HepG2 (cell line): ENCODE measurements at regions not wholly inside any gene's neighbourhood (a gene's known extent, or its start where the extent isn't known, plus 50 kb on each side); places are given as distances from the start of the nearest gene placed in this dataset.

Experiments used
- ATAC-seq: fragments of 200-7000 bp; cut with Tn5 transposase; 3 replicates; pipeline ENCODE4 v1.9.1; 2020; ENCODE audit warnings: mild to moderate bottlenecking, moderate library complexity
- BruUV-seq: library from RNA; stranded (reverse); fragments of 400-500 nt; replicated peaks from 2 replicates; lab custom pipeline; 2021; lab: Mats Ljungman, UMichigan
- CTCF ChIA-PET: fragments of 300-600 bp; formaldehyde crosslinking; extraction: SDS; loops from one replicate; lab custom pipeline; 2021; ENCODE audit warnings: low total read pairs, inconsistent platforms, low intra/inter-chr PET ratio; lab: Yijun Ruan, JAX
- POLR2A ChIA-PET: fragments of 350-600 bp; sonication (Branson Sonifier 250); formaldehyde crosslinking; loops from one replicate; lab custom pipeline; 2020; ENCODE audit warnings: antibody characterized with exemption, inconsistent platforms; lab: Yijun Ruan, JAX
- DNase-seq: peaks from one replicate; pipeline ENCODE4 v3.0.0-alpha.2; 2015; ENCODE audit warnings: low spot score
- FAIRE-seq: peaks from 3 replicates; lab custom pipeline; 2011; peaks lifted over from hg19 to GRCh38; lab: Jason Lieb, UNC
- H2AFZ ChIP-seq: one replicate; pipeline ENCODE4 v1.6.1; 2011; ENCODE audit warnings: low read length, inconsistent platforms
- H3K27ac ChIP-seq: fragments of 300-600 bp; 3 replicates; pipeline ENCODE4 v1.8.0; 2011; ENCODE audit warnings: mixed run types, mild to moderate bottlenecking, mixed read lengths, low read length, inconsistent platforms; ENCODE audit not compliant: insufficient read depth; ENCODE audit errors: extremely low read length
- H3K27me3 ChIP-seq, 2 experiments: fragments of 200-600 bp in 1 of 2; 2 replicates in 1 of 2; 3 replicates in 1 of 2; pipeline versions ENCODE4 v1.6.0 to v1.8.0; 2011; ENCODE audit warnings: low read length in 2 of 2, mild to moderate bottlenecking in 2 of 2, moderate library complexity in 2 of 2, inconsistent platforms in 1 of 2; ENCODE audit not compliant: insufficient read depth in 2 of 2, control insufficient read depth in 1 of 2
- H3K36me3 ChIP-seq, 2 experiments: fragments of 200-600 bp in 1 of 2; replicated peaks in 1 of 2; 2 replicates in 1 of 2; 3 replicates in 1 of 2; pipeline versions ENCODE4 v1.5.1 to v1.8.0; 2011; ENCODE audit warnings: low read length in 2 of 2, inconsistent platforms in 1 of 2; ENCODE audit not compliant: insufficient read depth in 2 of 2, control insufficient read depth in 1 of 2
- H3K4me1 ChIP-seq: 2 replicates; pipeline ENCODE4 v1.5.1; 2012; ENCODE audit warnings: low read length, inconsistent platforms; ENCODE audit not compliant: insufficient read depth
- H3K4me2 ChIP-seq: 2 replicates; pipeline ENCODE4 v1.6.0; 2011; ENCODE audit warnings: low read depth, low read length, inconsistent platforms
- H3K4me3 ChIP-seq, 3 experiments: fragments of 200-600 bp in 1 of 3; sonication (generic), shearing (Covaris generic) in 1 of 3; replicated peaks in 1 of 3; 2 replicates each; pipeline ENCODE4 v1.5.1; 2011 to 2016; ENCODE audit warnings: low read length in 3 of 3, inconsistent platforms in 2 of 3, low read depth in 2 of 3, mild to moderate bottlenecking in 2 of 3, control low read depth in 1 of 3, mixed read lengths in 1 of 3; ENCODE audit not compliant: insufficient read depth in 1 of 3
- H3K79me2 ChIP-seq: one replicate; pipeline ENCODE4 v1.6.1; 2011; ENCODE audit warnings: low read length, inconsistent platforms; ENCODE audit not compliant: insufficient read depth
- H3K9ac ChIP-seq: 2 replicates; pipeline ENCODE4 v1.6.0; 2011; ENCODE audit warnings: mild to moderate bottlenecking, low read depth, low read length, inconsistent platforms; ENCODE audit not compliant: insufficient read depth
- H3K9me3 ChIP-seq: 2 replicates; pipeline ENCODE4 v1.5.1; 2012; ENCODE audit warnings: mild to moderate bottlenecking, low read length
- H4K20me1 ChIP-seq: 2 replicates; pipeline ENCODE4 v1.6.0; 2011; ENCODE audit warnings: inconsistent platforms, mild to moderate bottlenecking, low read length, moderate library complexity; ENCODE audit not compliant: insufficient read depth
- BCLAF1 ChIP-seq: fragments of 450-650 bp; IDR thresholded peaks from 2 replicates; pipeline ENCODE4 v1.6.1; 2017; ENCODE audit warnings: mild to moderate bottlenecking
- CC2D1A ChIP-seq: sonication (generic); formaldehyde crosslinking; IDR thresholded peaks from 2 replicates; pipeline ENCODE4 v1.8.1; 2023; ENCODE audit warnings: mild to moderate bottlenecking, missing genetic modification reagents
- FLYWCH1 ChIP-seq: sonication (generic); formaldehyde crosslinking; IDR thresholded peaks from 2 replicates; pipeline ENCODE4 v1.8.1; 2023; ENCODE audit warnings: mild to moderate bottlenecking, missing genetic modification reagents
- FOXO1 ChIP-seq: sonication (generic); formaldehyde crosslinking; IDR thresholded peaks from 2 replicates; pipeline ENCODE4 v1.4.0; 2020; ENCODE audit warnings: missing genetic modification reagents
- KIAA2018 ChIP-seq: sonication (generic); formaldehyde crosslinking; IDR thresholded peaks from 2 replicates; pipeline ENCODE4 v1.5.0; 2020; ENCODE audit warnings: mild to moderate bottlenecking, missing genetic modification reagents, borderline replicate concordance
- NFE2L1 ChIP-seq: sonication (generic); formaldehyde crosslinking; IDR thresholded peaks from 2 replicates; pipeline ENCODE4 v1.4.0; 2020; ENCODE audit warnings: missing genetic modification reagents, mild to moderate bottlenecking, borderline replicate concordance
- NR2F2 ChIP-seq: IDR thresholded peaks from 2 replicates; pipeline ENCODE4 v1.6.1; 2012; ENCODE audit warnings: low read depth, inconsistent platforms, borderline replicate concordance
- RAD51 ChIP-seq: fragments of 450-650 bp; IDR thresholded peaks from 2 replicates; pipeline ENCODE4 v1.6.1; 2016; ENCODE audit warnings: borderline replicate concordance
- RBFOX2 ChIP-seq: fragments of 200-400 bp; formaldehyde crosslinking; IDR thresholded peaks from 2 replicates; pipeline ENCODE4 v1.6.1; 2017; ENCODE audit warnings: low read depth, mild to moderate bottlenecking, low read length
- XRCC5 ChIP-seq: fragments of 200-400 bp; formaldehyde crosslinking; optimal IDR thresholded peaks from 2 replicates; pipeline ENCODE3; 2017; ENCODE audit warnings: mild to moderate bottlenecking, low read length
- ZNF230 ChIP-seq: sonication (generic); formaldehyde crosslinking; IDR thresholded peaks from 2 replicates; pipeline ENCODE4 v1.4.0; 2020; ENCODE audit warnings: mild to moderate bottlenecking, missing genetic modification reagents
- ZNF557 ChIP-seq: sonication (generic); formaldehyde crosslinking; IDR thresholded peaks from 2 replicates; pipeline ENCODE4 v1.4.0; 2020; ENCODE audit warnings: missing genetic modification reagents
- ZNF577 ChIP-seq: sonication (generic); formaldehyde crosslinking; IDR thresholded peaks from 2 replicates; pipeline ENCODE4 v1.4.0; 2020; ENCODE audit warnings: mild to moderate bottlenecking, low read depth, missing genetic modification reagents, borderline replicate concordance
- ZNF790 ChIP-seq: sonication (generic); formaldehyde crosslinking; IDR thresholded peaks from 2 replicates; pipeline ENCODE4 v1.8.0; 2022; ENCODE audit warnings: missing genetic modification reagents, mild to moderate bottlenecking, borderline replicate concordance
- WGBS: methylation state at CpG from one replicate; pipeline ENCODE4 v1.1.6; 2017; ENCODE audit warnings: low lambda C conversion rate; 5-methylcytosine and 5-hydroxymethylcytosine counted together
- in situ Hi-C: cut with HindIII; loops from 2 replicates; pipeline ENCODE4 v1.10.0; 2017; ENCODE audit warnings: low pct_unique_long_range_greater_than_20kb; ENCODE audit not compliant: extremely low pct_ligation_motif_present
- intact Hi-C: fragments of 100-400 bp; cut with micrococcal nuclease; formaldehyde crosslinking; loops from one replicate; pipeline ENCODE4 v1.10.0; 2022; ENCODE audit not compliant: unreplicated experiment

GRCh38 chr5:61912559-61912958, 393.4 kb upstream of the KIF2A start (continued):
- TF ChIP-seq KIAA2018 (CRISPR knock-in tag) (no peak), ZNF790 (CRISPR knock-in tag) (no peak), XRCC5 (no peak), ZNF230 (CRISPR knock-in tag) (no peak), FLYWCH1 (CRISPR knock-in tag) (no peak)
- TF ChIP-seq, all 625 proteins: peak for 0

GRCh38 chr5:61915646-61916045, 390.4 kb upstream of the KIF2A start:
- no peak for FAIRE-seq
- no TSS peak for BruUV-seq
- ATAC-seq, result no peak
- TF ChIP-seq RBFOX2 (no peak), NFE2L1 (CRISPR knock-in tag) (no peak), FOXO1 (CRISPR knock-in tag) (no peak), ZNF557 (CRISPR knock-in tag) (no peak), BCLAF1 (no peak), RAD51 (no peak), NR2F2 (no peak), ZNF577 (CRISPR knock-in tag) (no peak), CC2D1A (CRISPR knock-in tag) (no peak)

More at GRCh38 chr5:61915646-61916045, 390.4 kb upstream of the KIF2A start:
- no peak overlapping the region for H3K9ac ChIP-seq
- no peaks in the 10 kb centered on the region for H3K79me2 ChIP-seq
- no peaks in the 10 kb centered on the region for H3K9me3 ChIP-seq
- 5% methylated on average over 4 of the region's 4 CpGs for WGBS
- 0 out of 2 replicates have a peak, but pooled peaks cover 7% of the 10 kb centered on the region for H3K4me1 ChIP-seq
- intact Hi-C loops (no loop called here), in situ Hi-C loops (no loop called here)
- no peak overlapping the region for H2AFZ ChIP-seq
- no peaks in the 10 kb centered on the region for H3K27me3 ChIP-seq
- CTCF ChIA-PET, result no interaction called here
- H3K4me2 ChIP-seq, result no peak overlapping the region
- H3K4me3 ChIP-seq, result no peak overlapping the region
- H3K27ac ChIP-seq, result no peak overlapping the region
- DNase-seq, result no peak
- no peaks in the 10 kb centered on the region for H4K20me1 ChIP-seq
- POLR2A ChIA-PET, result no interaction called here
- H3K36me3 ChIP-seq, result no peaks in the 10 kb centered on the region
